Activated naive CD8-positive, alpha-beta T cell treated with anti-CD3 and anti-CD28 coated beads, Interleukin-2, amount 10 ng/mL, durations not matched to agents 7 days and 5 days (primary cell): ENCODE measurements at regions not wholly inside any gene's neighbourhood (a gene's known extent, or its start where the extent isn't known, plus 50 kb on each side); places are given as distances from the start of the nearest gene placed in this dataset.
"Not testable (repeated sequence)": the region's sequence is repeated elsewhere in the genome, so short reads cannot be mapped to it uniquely, and the experiment has no call there.

Experiments
- ATAC-seq: fragments of 150-1000 bp; cut with Tn5 transposase; one replicate; pipeline ENCODE4 v1.10.0; 2021; ENCODE audit warnings: low read depth, moderate library complexity
- POLR2A ChIA-PET: fragments of 350-600 bp; sonication (Branson Sonifier 250); formaldehyde crosslinking; loops from one replicate; lab custom pipeline; 2021; ENCODE audit warnings: antibody characterized with exemption; lab: Charles Lee
- DNase-seq: peaks from one replicate; pipeline ENCODE4 v3.0.0; 2021
- H3K27ac Mint-ChIP-seq: one replicate; pipeline ENCODE4 v1.8.0; 2022; ENCODE audit warnings: mild to moderate bottlenecking, mixed read lengths
- H3K27me3 Mint-ChIP-seq: one replicate; pipeline ENCODE4 v1.8.0; 2022; ENCODE audit warnings: mild to moderate bottlenecking, moderate library complexity, mixed read lengths
- H3K36me3 Mint-ChIP-seq: one replicate; pipeline ENCODE4 v1.8.0; 2021; ENCODE audit warnings: mild to moderate bottlenecking, mixed read lengths
- H3K4me1 Mint-ChIP-seq: one replicate; pipeline ENCODE4 v1.8.0; 2021; ENCODE audit warnings: mixed read lengths
- H3K4me3 Mint-ChIP-seq: one replicate; pipeline ENCODE4 v1.8.0; 2022; ENCODE audit warnings: mild to moderate bottlenecking, moderate library complexity, mixed read lengths
- H3K9me3 Mint-ChIP-seq: one replicate; pipeline ENCODE4 v1.8.0; 2021; ENCODE audit warnings: mixed read lengths

DNA sequence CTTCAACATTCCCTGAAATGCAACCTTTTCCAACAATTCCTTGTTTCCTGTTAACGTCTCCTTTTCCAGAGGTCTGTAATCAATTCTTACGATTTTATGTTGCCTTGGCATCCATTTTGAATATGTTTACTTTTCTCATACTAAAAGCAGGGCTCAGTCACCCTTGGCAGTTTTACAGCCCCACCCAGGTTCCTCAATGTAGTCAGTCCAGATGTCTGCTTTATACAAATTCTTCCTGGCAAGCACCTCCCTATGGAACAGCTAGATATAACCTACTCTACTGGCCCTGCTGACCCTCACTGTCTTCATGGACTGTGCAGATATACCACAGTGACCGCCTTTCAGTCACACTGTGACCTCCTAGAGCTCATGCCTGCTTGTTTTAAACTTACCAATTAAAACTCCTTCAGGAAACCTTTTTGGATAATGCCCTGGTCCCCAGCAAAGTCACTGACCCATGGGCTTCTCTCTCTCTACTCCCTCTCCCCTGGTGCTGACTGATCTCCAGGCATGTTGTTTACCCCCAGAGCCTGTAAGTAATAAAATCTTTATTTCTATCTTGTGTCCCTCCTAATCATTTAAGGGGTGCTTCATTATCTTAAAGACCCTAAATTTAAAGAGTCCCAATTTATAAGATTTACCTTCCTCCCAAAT is 147.1 kb upstream of the STEAP1 start:
- Mint-ChIP-seq H3K27ac (no peak overlapping the region), H3K36me3 (no peaks in the 10 kb centered on the region), H3K4me1 (no peaks in the 10 kb centered on the region), H3K27me3 (no peaks in the 10 kb centered on the region), H3K9me3 (no peaks in the 10 kb centered on the region), H3K4me3 (no peak overlapping the region)
- ATAC-seq (no peak), DNase-seq (no peak)
- POLR2A ChIA-PET: no interaction called here

DNA sequence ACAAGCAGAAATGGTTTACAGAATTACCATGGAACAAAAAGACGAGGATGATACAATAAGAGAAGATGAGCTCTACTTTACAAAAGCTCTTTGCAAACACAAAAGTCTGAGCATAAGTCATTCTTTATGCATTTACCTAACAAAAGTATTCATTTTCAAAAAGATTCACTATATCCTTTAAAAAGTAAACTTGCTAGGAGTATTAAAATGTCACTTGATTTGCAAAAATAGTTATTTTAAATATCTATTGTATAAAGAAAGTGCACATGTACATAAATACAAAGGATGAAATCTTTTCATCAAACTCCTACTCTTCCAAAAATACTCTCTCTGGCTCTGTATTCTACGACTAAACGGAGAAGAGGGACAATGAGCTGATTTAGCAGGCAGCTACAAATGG is 146.4 kb upstream of the STEAP1 start:
- DNase-seq (no peak), ATAC-seq (no peak)
- Mint-ChIP-seq H3K27me3 (no peaks in the 10 kb centered on the region), H3K36me3 (no peaks in the 10 kb centered on the region), H3K4me1 (no peaks in the 10 kb centered on the region), H3K9me3 (no peaks in the 10 kb centered on the region), H3K27ac (no peak overlapping the region), H3K4me3 (no peak overlapping the region)
- POLR2A ChIA-PET: no interaction called here

DNA sequence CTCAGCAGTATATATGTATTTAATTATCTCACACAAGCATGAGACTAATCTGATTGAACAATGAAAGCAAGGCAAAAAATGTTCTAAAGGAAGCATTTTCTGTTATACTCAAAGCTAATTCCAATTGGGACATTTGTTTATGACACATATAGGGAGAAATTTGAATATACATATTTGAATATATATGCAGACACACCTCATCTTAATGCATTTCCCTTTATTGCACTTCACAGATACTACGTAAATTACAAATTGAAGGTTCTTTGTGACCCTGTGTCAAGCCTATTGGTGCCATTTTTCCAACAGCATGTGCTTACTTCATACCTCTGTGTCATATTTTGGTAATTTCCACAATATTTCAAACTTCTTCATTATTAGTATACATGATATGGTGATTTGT is 132.1 kb upstream of the STEAP1 start:
- H3K36me3 Mint-ChIP-seq: no peaks in the 10 kb centered on the region
- POLR2A ChIA-PET: no interaction called here
- H3K4me3 Mint-ChIP-seq: no peak overlapping the region
- no peak overlapping the region for H3K27ac Mint-ChIP-seq
- ATAC-seq (no peak), DNase-seq (no peak)
- peaks cover 2% of the 10 kb centered on the region for H3K9me3 Mint-ChIP-seq
- H3K4me1 Mint-ChIP-seq: no peaks in the 10 kb centered on the region
- no peaks in the 10 kb centered on the region for H3K27me3 Mint-ChIP-seq

DNA sequence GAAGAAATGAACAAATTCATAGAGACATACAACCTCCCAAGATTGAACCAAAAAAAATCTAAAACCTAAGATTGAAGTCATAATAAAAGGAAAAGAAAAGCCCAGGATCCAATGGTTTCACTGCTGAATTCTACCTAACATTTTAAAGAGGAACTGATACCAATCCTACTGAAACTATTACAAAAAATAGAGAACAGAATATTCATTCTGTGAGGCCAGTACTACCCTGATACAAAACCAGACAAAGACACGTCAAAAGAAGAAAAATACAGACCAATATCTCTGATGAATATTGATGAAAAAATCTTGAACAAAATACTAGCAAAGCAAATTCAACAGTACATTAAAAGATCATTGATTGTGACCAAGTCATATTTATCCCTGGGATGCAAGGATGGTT is 128.5 kb upstream of the STEAP1 start:
- no peak overlapping the region for H3K4me3 Mint-ChIP-seq
- no peak overlapping the region for H3K27ac Mint-ChIP-seq
- no peaks in the 10 kb centered on the region for H3K36me3 Mint-ChIP-seq
- POLR2A ChIA-PET: no interaction called here
- no peaks in the 10 kb centered on the region for H3K27me3 Mint-ChIP-seq
- H3K9me3 Mint-ChIP-seq: peaks cover 2% of the 10 kb centered on the region
- ATAC-seq (no peak), DNase-seq (no peak)
- no peaks in the 10 kb centered on the region for H3K4me1 Mint-ChIP-seq

DNA sequence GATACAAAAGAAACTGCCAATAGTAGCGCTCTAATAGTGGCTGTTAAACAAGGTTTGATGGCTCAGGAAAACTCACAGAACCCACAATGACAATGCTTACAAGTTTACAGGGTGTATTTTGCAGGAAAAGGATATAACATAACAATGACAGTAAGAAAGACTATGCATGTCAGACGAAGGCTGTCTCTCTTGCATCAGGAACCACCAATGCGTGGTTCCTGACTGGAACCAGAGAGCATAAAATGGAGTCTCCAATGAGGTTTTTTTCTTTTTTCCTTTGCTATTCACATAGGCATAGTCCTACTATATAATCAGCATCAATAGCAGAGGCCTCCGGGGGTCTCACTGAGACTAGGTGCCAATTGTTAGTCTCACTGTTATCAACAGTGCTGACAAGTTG is 120.4 kb upstream of the STEAP1 start:
- peaks cover 2% of the 10 kb centered on the region for H3K9me3 Mint-ChIP-seq
- no peaks in the 10 kb centered on the region for H3K4me1 Mint-ChIP-seq
- H3K27ac Mint-ChIP-seq: no peak overlapping the region
- DNase-seq: no peak
- POLR2A ChIA-PET: no interaction called here
- no peaks in the 10 kb centered on the region for H3K27me3 Mint-ChIP-seq
- H3K36me3 Mint-ChIP-seq: no peaks in the 10 kb centered on the region
- no peak for ATAC-seq
- no peak overlapping the region for H3K4me3 Mint-ChIP-seq

DNA sequence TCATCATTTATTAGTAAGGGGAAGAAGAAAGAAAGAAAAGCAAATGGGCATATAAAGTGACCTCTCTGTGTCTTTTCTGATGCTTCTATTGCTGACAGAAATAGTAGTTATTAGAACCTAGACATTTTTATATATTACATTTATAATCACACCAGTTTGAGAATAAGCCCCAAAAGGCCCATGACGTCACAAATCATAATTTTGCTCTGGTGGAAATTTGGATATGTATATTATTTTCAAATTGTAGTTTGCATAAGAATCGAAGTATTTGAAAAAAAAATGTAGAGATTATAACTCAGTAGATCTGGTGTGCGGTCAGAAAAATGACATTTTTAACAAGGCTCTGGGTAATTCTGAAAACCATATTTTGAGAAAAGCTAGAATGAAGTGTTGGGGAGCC is 101.2 kb upstream of the STEAP1 start:
- H3K9me3 Mint-ChIP-seq: no peaks in the 10 kb centered on the region
- no peak overlapping the region for H3K4me3 Mint-ChIP-seq
- no peak for DNase-seq
- no peaks in the 10 kb centered on the region for H3K27me3 Mint-ChIP-seq
- no peak for ATAC-seq
- H3K4me1 Mint-ChIP-seq: no peaks in the 10 kb centered on the region
- no peak overlapping the region for H3K27ac Mint-ChIP-seq
- POLR2A ChIA-PET: no interaction called here
- no peaks in the 10 kb centered on the region for H3K36me3 Mint-ChIP-seq

DNA sequence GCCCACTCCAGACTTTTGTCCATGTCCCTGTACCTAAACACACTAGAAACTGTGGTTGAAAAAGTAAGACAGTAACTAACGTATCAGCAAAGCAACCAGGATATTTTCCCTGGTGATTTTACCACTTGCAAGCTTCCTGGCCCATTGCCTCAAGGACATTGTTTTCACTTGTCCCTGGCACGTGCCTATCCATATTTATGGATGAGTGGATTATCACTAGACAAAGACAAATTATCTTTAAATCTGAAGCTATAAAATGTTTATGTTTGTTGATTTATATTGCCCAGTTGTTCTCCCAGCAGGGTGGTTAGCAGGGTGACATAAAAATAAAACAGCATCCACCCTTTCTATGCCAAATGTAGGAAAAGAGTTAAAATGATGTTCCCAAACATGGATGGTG is 93.2 kb upstream of the STEAP1 start:
- Mint-ChIP-seq H3K4me1 (no peaks in the 10 kb centered on the region), H3K4me3 (no peak overlapping the region), H3K27me3 (peaks cover 3% of the 10 kb centered on the region), H3K27ac (no peak overlapping the region), H3K36me3 (no peaks in the 10 kb centered on the region), H3K9me3 (no peaks in the 10 kb centered on the region)
- ATAC-seq (no peak), DNase-seq (no peak)
- POLR2A ChIA-PET: no interaction called here

DNA sequence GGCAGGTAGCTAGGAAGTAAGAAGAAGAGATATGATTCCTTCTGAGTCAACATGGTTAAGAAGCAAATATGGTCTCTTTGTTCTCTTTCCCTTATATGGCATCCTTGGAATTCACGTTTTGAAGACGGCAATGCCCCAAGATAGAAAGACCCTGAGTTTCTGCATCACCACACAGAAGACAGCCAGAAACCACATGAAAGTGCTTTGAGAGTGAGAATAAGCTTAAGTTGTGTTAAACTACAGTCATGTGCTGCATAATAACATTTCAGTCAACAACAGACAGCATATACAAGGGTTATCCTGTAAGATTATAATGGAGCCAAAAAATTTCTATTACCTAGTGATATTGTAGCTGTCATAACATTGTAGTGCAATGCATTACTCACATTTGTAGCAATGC is 89.9 kb upstream of the STEAP1 start:
- Mint-ChIP-seq H3K27ac (no peak overlapping the region), H3K4me3 (no peak overlapping the region), H3K9me3 (no peaks in the 10 kb centered on the region), H3K36me3 (no peaks in the 10 kb centered on the region), H3K4me1 (no peaks in the 10 kb centered on the region), H3K27me3 (no peaks in the 10 kb centered on the region)
- POLR2A ChIA-PET: no interaction called here
- DNase-seq (no peak), ATAC-seq (no peak)

DNA sequence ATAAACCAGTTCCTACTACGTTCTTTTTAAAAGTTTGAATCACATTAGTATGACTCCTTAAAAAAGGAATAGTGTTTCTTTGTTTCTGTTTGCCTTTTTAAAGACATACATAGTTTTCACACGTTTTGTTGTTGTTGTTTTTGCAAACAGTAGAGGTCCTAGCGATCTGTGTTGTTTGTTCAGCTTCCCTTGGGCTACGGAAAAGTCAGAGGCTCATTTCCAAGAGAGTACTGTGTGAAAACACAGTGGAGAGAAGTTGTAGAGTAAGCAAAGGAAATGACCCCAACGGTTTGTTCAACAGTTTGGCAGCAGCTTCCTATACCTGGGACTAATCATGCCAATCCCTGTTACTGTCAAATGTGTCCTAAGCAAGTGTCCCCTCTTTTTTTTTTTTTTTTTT is 87.1 kb upstream of the STEAP1 start:
- POLR2A ChIA-PET: no interaction called here
- Mint-ChIP-seq H3K4me1 (no peaks in the 10 kb centered on the region), H3K4me3 (no peak overlapping the region), H3K9me3 (no peaks in the 10 kb centered on the region), H3K36me3 (no peaks in the 10 kb centered on the region), H3K27me3 (no peaks in the 10 kb centered on the region), H3K27ac (no peak overlapping the region)
- DNase-seq (no peak), ATAC-seq (no peak)

DNA sequence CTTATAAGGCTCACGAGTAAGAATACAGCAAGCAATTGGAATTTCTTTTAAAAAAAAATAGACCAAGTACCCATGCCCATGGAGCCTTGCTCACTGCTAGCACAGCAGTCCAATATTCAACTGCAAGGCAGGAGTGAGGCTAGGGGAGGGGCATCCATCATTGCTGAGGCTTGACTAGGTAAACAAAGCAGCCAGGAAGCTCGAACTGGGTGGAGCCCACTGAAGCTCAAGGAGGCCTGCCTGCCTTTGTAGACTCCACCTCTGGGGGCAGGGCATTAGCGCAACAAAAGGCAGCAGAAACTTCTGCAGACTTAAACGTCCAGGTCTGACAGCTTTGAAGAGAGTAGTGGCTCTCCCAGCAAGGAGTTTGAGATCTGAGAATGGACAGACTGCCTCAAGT is 84.0 kb upstream of the STEAP1 start:
- POLR2A ChIA-PET, H3K27ac Mint-ChIP-seq, H3K4me1 Mint-ChIP-seq, H3K9me3 Mint-ChIP-seq, ATAC-seq, H3K36me3 Mint-ChIP-seq, H3K27me3 Mint-ChIP-seq, H3K4me3 Mint-ChIP-seq, DNase-seq: not testable (repeated sequence)

DNA sequence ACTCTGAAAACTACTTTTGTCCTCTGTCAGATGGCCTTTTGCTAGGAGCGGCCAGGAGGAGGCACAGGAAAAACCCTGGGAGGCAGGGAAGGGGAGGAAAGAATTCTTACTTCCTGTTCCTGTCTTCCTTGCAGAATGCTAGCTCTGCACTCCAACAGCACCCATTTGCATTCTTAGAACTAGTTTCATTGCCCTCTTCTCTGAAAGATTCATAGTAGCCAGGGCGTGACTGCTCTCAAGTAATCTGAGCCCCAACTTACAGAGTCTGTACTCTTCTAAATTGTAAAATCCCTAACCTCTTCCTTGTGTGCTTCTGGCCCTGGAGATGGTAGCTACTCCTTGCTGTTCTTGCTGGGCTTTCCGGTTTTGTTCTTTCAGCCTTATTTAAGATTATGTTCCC is 75.3 kb upstream of the STEAP1 start:
- no peaks in the 10 kb centered on the region for H3K4me1 Mint-ChIP-seq
- no peaks in the 10 kb centered on the region for H3K27me3 Mint-ChIP-seq
- POLR2A ChIA-PET: no interaction called here
- DNase-seq: no peak
- peaks cover 3% of the 10 kb centered on the region for H3K9me3 Mint-ChIP-seq
- ATAC-seq: no peak
- no peak overlapping the region for H3K27ac Mint-ChIP-seq
- H3K36me3 Mint-ChIP-seq: no peaks in the 10 kb centered on the region
- no peak overlapping the region for H3K4me3 Mint-ChIP-seq

DNA sequence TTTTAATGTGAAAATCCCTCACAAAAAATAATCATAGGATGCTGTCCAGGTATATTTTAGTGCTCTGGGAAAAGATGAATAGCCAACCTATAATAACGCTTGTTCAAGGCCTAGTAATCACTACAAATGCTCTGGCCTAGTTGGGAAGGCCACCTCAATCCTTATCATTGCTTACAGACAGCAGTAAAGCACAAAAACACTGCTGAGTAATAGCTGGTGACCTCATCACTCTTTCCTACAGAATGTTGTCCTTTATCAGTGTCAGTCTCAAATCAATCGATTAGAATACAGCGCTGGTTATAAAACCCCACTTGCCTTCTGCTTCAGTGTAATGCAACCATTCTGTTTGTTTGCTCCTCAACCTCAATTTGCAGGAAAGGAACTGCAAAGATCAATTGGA is 72.6 kb upstream of the STEAP1 start:
- POLR2A ChIA-PET: no interaction called here
- H3K27ac Mint-ChIP-seq: no peak overlapping the region
- no peaks in the 10 kb centered on the region for H3K4me1 Mint-ChIP-seq
- DNase-seq: no peak
- H3K4me3 Mint-ChIP-seq: no peak overlapping the region
- no peaks in the 10 kb centered on the region for H3K36me3 Mint-ChIP-seq
- H3K27me3 Mint-ChIP-seq: peaks cover 7% of the 10 kb centered on the region
- no peaks in the 10 kb centered on the region for H3K9me3 Mint-ChIP-seq
- ATAC-seq: no peak

DNA sequence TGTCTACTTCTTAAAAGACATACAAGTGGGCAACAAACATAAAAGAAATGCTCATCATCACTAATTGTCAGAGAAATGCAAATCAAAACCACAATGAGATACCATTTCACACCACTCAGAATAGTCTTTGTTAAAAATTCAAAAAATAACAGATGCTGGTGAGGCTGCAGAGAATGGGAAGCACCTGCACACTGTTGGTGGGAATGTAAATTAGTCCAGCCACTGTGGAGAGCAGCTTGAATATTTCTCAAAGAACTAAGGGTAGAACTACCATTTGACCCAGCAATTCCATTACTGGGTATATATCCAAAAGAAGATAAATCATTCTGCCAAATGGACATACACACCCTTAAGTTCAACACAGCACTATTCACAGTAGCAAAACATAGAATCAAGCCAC is 61.8 kb upstream of the STEAP1 start:
- H3K9me3 Mint-ChIP-seq: no peaks in the 10 kb centered on the region
- H3K27ac Mint-ChIP-seq: no peak overlapping the region
- no peaks in the 10 kb centered on the region for H3K4me1 Mint-ChIP-seq
- no peak overlapping the region for H3K4me3 Mint-ChIP-seq
- no peaks in the 10 kb centered on the region for H3K36me3 Mint-ChIP-seq
- DNase-seq (no peak), ATAC-seq (no peak)
- POLR2A ChIA-PET: no interaction called here
- no peaks in the 10 kb centered on the region for H3K27me3 Mint-ChIP-seq

DNA sequence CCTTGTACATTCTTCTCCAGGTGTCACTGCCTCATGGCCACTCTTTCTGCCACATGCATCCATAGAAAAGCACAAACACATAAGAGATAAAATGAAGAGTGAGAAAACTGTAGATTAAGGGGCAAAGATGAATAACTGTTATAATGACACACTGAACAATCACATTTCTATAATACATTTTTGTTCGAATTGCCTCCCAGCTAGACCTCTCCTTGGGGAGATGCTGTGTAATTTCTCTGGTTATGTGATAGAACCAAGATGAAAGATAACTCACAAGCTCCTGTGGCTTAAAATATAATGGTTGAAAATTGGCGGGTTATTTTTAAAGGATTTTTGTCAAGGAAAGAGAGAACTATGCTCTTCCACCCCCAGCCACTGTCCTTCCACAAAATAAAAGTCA is 60.2 kb upstream of the STEAP1 start:
- no peak overlapping the region for H3K27ac Mint-ChIP-seq

More for the DNA sequence above, 60.2 kb upstream of the STEAP1 start:
- no peaks in the 10 kb centered on the region for H3K4me1 Mint-ChIP-seq
- H3K27me3 Mint-ChIP-seq: no peaks in the 10 kb centered on the region
- no peaks in the 10 kb centered on the region for H3K9me3 Mint-ChIP-seq
- POLR2A ChIA-PET: no interaction called here
- H3K4me3 Mint-ChIP-seq: no peak overlapping the region
- DNase-seq: no peak
- H3K36me3 Mint-ChIP-seq: no peaks in the 10 kb centered on the region
- ATAC-seq: no peak
